HepG2 (cell line): ENCODE measurements at regions not wholly inside any gene's neighbourhood (a gene's known extent, or its start where the extent isn't known, plus 50 kb on each side); places are given as distances from the start of the nearest gene placed in this dataset.

Experiments used
- CREB1 ChIP-seq, 2 experiments: fragments of 450-650 bp in 1 of 2; IDR thresholded peaks; 2 replicates each; pipeline ENCODE4 v1.6.1; 2016 to 2017; ENCODE audit warnings: control low read depth in 1 of 2, mild to moderate bottlenecking in 1 of 2, missing compliant biosample characterization in 1 of 2, missing genetic modification characterization in 1 of 2
- HCFC1 ChIP-seq: fragments of 150-350 bp; IDR thresholded peaks from 2 replicates; pipeline ENCODE4 v1.6.1; 2014; ENCODE audit warnings: low read depth, low read length
- NFE2L1 ChIP-seq: sonication (generic); formaldehyde crosslinking; IDR thresholded peaks from 2 replicates; pipeline ENCODE4 v1.4.0; 2020; ENCODE audit warnings: missing genetic modification reagents, mild to moderate bottlenecking, borderline replicate concordance
- NR3C1 ChIP-seq: sonication (generic); formaldehyde crosslinking; IDR thresholded peaks from 2 replicates; pipeline ENCODE4 v1.4.0; 2020; ENCODE audit warnings: missing genetic modification reagents
- ZZZ3 ChIP-seq: sonication (generic); formaldehyde crosslinking; IDR thresholded peaks from 2 replicates; pipeline ENCODE4 v1.4.0; 2020; ENCODE audit warnings: missing genetic modification reagents, mild to moderate bottlenecking, borderline replicate concordance
- TF ChIP-seq, protein P1 (sequence below): sonication (generic); formaldehyde crosslinking; IDR thresholded peaks from 2 replicates; pipeline ENCODE4 v1.5.0; 2020; ENCODE audit warnings: mild to moderate bottlenecking, missing genetic modification reagents, moderate library complexity
- TF ChIP-seq, protein P2 (sequence below): sonication (generic); IDR thresholded peaks from 2 replicates; pipeline ENCODE4 v1.6.1; 2016; ENCODE audit warnings: low read depth, borderline replicate concordance
- TF ChIP-seq, protein P3 (sequence below): sonication (generic); formaldehyde crosslinking; IDR thresholded peaks from 2 replicates; pipeline ENCODE4 v1.4.0; 2020; ENCODE audit warnings: missing genetic modification reagents

DNA sequence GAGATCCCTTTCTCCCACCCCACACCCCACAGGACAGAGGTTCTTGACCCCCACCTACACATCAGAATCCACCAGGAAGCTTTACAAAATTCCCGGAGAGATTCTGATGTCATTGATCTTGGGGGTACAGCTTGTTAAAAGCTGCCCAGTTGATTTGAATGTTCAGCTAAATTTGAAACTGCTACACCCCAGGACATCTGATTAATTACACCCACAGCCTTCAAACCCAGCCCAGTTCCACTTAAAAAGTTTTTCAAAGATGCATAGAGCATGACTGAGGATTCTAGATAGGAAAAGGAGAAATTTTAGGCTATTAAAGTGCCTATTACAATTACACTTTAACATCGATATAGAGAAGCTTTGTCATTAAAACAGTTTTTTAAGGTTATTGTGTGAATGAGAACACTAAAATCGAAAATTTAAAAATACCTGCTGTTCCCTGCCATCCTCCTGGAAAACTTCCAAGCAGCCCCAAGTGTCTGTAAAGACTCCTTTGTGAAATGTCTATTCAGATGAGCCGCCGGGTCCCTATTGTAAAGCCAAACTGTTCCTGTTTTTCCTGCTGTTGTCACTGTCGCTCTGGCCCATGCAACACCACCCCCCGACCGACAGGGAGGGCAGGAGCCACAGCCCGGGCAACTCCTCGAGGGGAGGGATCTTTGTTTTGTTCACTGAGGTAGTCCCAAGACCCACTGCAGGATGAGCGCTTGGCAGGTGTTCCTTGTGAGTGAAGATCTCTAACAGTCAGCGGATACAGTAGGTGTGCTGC, 132.5 kb upstream of the PHACTR3 start:
- TF ChIP-seq, protein P1, sequence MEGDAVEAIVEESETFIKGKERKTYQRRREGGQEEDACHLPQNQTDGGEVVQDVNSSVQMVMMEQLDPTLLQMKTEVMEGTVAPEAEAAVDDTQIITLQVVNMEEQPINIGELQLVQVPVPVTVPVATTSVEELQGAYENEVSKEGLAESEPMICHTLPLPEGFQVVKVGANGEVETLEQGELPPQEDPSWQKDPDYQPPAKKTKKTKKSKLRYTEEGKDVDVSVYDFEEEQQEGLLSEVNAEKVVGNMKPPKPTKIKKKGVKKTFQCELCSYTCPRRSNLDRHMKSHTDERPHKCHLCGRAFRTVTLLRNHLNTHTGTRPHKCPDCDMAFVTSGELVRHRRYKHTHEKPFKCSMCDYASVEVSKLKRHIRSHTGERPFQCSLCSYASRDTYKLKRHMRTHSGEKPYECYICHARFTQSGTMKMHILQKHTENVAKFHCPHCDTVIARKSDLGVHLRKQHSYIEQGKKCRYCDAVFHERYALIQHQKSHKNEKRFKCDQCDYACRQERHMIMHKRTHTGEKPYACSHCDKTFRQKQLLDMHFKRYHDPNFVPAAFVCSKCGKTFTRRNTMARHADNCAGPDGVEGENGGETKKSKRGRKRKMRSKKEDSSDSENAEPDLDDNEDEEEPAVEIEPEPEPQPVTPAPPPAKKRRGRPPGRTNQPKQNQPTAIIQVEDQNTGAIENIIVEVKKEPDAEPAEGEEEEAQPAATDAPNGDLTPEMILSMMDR, result no peak
- TF ChIP-seq CREB1 (IDR thresholded peaks at IDR 0.05), result no peak
- TF ChIP-seq CREB1 (CRISPR knock-in tag; IDR thresholded peaks at IDR 0.05), result no peak
- no peak for TF ChIP-seq ZZZ3 (CRISPR knock-in tag)
- TF ChIP-seq, protein P2, sequence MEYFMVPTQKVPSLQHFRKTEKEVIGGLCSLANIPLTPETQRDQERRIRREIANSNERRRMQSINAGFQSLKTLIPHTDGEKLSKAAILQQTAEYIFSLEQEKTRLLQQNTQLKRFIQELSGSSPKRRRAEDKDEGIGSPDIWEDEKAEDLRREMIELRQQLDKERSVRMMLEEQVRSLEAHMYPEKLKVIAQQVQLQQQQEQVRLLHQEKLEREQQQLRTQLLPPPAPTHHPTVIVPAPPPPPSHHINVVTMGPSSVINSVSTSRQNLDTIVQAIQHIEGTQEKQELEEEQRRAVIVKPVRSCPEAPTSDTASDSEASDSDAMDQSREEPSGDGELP, result no peak
- TF ChIP-seq NFE2L1 (CRISPR knock-in tag), result no peak
- TF ChIP-seq NR3C1 (CRISPR knock-in tag), result no peak
- TF ChIP-seq, protein P3, sequence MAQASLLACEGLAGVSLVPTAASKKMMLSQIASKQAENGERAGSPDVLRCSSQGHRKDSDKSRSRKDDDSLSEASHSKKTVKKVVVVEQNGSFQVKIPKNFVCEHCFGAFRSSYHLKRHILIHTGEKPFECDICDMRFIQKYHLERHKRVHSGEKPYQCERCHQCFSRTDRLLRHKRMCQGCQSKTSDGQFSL (CRISPR knock-in tag), result no peak
- TF ChIP-seq HCFC1, result no peak
